ENCODE measurements at regions not wholly inside any gene's neighbourhood (a gene's known extent, or its start where the extent isn't known, plus 50 kb on each side); places are given as distances from the start of the nearest gene placed in this dataset.

- Mint-ChIP-seq H3K36me3 (ENCODE audit: low read depth) (peaks cover 8% of the 10 kb centered on the region), H3K4me3 (no peak overlapping the region), H3K27me3 (no peaks in the 10 kb centered on the region), H3K27ac (no peak overlapping the region), H3K9me3 (peaks cover 2% of the 10 kb centered on the region), H3K4me1 (ENCODE audit: low read depth) (peaks cover 62% of the 10 kb centered on the region)
- H3K4me3 ChIP-seq (ENCODE audit: low read length) = no peak overlapping the region
- no peaks in the 10 kb centered on the region for H3K36me3 ChIP-seq (ENCODE audit: insufficient read depth, low read length)
- no peaks in the 10 kb centered on the region for H3K27me3 ChIP-seq (ENCODE audit: control insufficient read depth in 1 of 2, insufficient read depth in 2 of 2, low read length in 2 of 2)
- TF ChIP-seq, protein P1, sequence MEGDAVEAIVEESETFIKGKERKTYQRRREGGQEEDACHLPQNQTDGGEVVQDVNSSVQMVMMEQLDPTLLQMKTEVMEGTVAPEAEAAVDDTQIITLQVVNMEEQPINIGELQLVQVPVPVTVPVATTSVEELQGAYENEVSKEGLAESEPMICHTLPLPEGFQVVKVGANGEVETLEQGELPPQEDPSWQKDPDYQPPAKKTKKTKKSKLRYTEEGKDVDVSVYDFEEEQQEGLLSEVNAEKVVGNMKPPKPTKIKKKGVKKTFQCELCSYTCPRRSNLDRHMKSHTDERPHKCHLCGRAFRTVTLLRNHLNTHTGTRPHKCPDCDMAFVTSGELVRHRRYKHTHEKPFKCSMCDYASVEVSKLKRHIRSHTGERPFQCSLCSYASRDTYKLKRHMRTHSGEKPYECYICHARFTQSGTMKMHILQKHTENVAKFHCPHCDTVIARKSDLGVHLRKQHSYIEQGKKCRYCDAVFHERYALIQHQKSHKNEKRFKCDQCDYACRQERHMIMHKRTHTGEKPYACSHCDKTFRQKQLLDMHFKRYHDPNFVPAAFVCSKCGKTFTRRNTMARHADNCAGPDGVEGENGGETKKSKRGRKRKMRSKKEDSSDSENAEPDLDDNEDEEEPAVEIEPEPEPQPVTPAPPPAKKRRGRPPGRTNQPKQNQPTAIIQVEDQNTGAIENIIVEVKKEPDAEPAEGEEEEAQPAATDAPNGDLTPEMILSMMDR (IDR thresholded peaks at IDR 0.05) = no peak
- intact Hi-C loops (cut with DNase I, micrococcal nuclease) = no loop called here
- no peaks in the 10 kb centered on the region for H3K9me3 ChIP-seq (ENCODE audit: control insufficient read depth in 1 of 2, insufficient read depth in 1 of 2, low read length in 2 of 2)
- no peak for ATAC-seq (ENCODE audit: poor library complexity)
- DNase-seq = peak in 1 of 14 experiments; percentile 0
- ChIA-PET POLR2A (interaction anchor here (0.6 kb wide), 1 partner anchor 12 kb away, joined by 4 read pairs; no protein-coding TSS in a partner anchor), CTCF (no interaction called here)
- H3K27ac ChIP-seq (ENCODE audit: low read depth in 1 of 2, low read length in 2 of 2) = no peak overlapping the region
- peaks cover 34% of the 10 kb centered on the region for H3K4me1 ChIP-seq (ENCODE audit: insufficient read depth, low read length)
These were observed 62.0 kb upstream of the IER5L start for GRCh38 chr9:129239946-129240490.

DNA sequence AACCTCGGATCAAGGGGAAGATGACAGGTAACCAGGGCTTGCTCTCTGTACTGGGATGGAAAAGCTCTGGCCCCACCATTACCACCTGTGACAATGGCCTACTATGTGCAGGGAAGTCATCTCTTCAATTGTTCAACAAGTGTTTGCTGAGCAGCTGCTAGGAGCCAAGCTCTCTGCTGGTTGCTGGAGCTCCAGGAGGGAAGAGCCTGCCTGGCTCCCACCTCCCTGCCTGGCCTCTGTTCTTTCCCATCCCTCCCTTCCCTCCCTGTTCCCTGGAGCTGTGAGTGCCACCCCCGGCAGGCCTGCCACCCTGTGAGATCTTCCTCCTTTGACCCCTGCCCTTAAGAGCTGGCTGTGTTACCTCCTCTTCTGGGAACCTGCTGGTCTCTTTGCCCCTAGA, 59.7 kb upstream of the IER5L start:
- H3K4me3 Mint-ChIP-seq = peak overlapping the region; percentile 94
- peak overlapping the region; percentile 99 for H3K27ac Mint-ChIP-seq
- TF ChIP-seq, protein P1 (IDR thresholded peaks at IDR 0.05) = no peak
- DNase-seq (peak in 2 of 14 experiments; percentile 8 to 17), ATAC-seq (ENCODE audit: poor library complexity) (no peak)
- Histone ChIP-seq H3K9me3 (ENCODE audit: control insufficient read depth in 1 of 2, insufficient read depth in 1 of 2, low read length in 2 of 2) (peaks cover 0 to 12% of the 10 kb centered on the region in 2 experiments), H3K27me3 (ENCODE audit: control insufficient read depth in 1 of 2, insufficient read depth in 2 of 2, low read length in 2 of 2) (no peaks in the 10 kb centered on the region), H3K27ac (ENCODE audit: low read depth in 1 of 2, low read length in 2 of 2) (peak overlapping the region; percentile 56 to 79), H3K4me3 (ENCODE audit: low read length) (peak overlapping the region; percentile 53), H3K36me3 (ENCODE audit: insufficient read depth, low read length) (no peaks in the 10 kb centered on the region), H3K4me1 (ENCODE audit: insufficient read depth, low read length) (peaks cover 52% of the 10 kb centered on the region)
- H3K4me1 Mint-ChIP-seq (ENCODE audit: low read depth) = peaks cover 80% of the 10 kb centered on the region
- peaks cover 4% of the 10 kb centered on the region for H3K9me3 Mint-ChIP-seq
- intact Hi-C loops (cut with DNase I, micrococcal nuclease) = loop anchor here (2.0 kb wide), 3 partner anchors 17 to 63 kb away; no protein-coding TSS in a partner anchor
- CTCF ChIA-PET = interaction anchor here (0.8 to 2.4 kb wide), 6 partner anchors 17 to 98 kb away, joined by 3 to 7 read pairs (median 3); no protein-coding TSS in a partner anchor
- peaks cover 8% of the 10 kb centered on the region for H3K36me3 Mint-ChIP-seq (ENCODE audit: low read depth)
- POLR2A ChIA-PET = interaction anchor here (0.5 to 5.4 kb wide), 9 partner anchors 10 to 1329 kb away, joined by 3 to 112 read pairs (median 7); partner anchors contain the start of gene IER5L
- no peaks in the 10 kb centered on the region for H3K27me3 Mint-ChIP-seq

DNA sequence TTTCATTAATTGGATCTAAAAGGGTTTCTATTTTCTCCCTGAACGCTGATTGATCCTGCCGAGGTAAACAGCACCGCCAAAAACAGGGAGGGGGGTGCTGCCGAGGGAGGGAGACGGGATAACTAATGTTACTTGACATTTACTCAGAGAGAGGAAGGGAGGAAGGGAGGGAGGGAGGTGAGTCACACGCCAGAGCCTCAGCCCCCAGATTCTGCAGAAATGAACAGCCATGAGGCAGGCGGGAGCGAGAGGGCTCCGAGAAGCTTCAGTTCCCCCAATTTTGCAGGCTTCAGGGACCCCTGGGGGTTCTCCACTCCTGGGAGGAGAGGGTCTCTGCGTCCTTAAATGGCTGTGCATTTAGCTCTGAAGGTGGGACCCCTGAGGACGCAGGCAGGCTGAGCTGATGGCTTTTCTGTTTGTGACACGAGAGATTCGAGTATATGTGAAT, 59.1 kb upstream of the IER5L start:
- H3K9me3 Mint-ChIP-seq = peaks cover 4% of the 10 kb centered on the region
- Histone ChIP-seq H3K9me3 (ENCODE audit: control insufficient read depth in 1 of 2, insufficient read depth in 1 of 2, low read length in 2 of 2) (peaks cover 0 to 12% of the 10 kb centered on the region in 2 experiments), H3K36me3 (ENCODE audit: insufficient read depth, low read length) (no peaks in the 10 kb centered on the region), H3K4me3 (ENCODE audit: low read length) (peak overlapping the region; percentile 53), H3K4me1 (ENCODE audit: insufficient read depth, low read length) (peaks cover 52% of the 10 kb centered on the region), H3K27ac (ENCODE audit: low read depth in 1 of 2, low read length in 2 of 2) (peak overlapping the region; percentile 56 to 79), H3K27me3 (ENCODE audit: control insufficient read depth in 1 of 2, insufficient read depth in 2 of 2, low read length in 2 of 2) (no peaks in the 10 kb centered on the region)
- ChIA-PET CTCF (interaction anchor here (0.9 to 2.4 kb wide), 5 partner anchors 16 to 98 kb away, joined by 3 to 7 read pairs (median 3); no protein-coding TSS in a partner anchor), POLR2A (interaction anchor here (0.5 to 5.4 kb wide), 13 partner anchors 11 to 1329 kb away, joined by 3 to 112 read pairs (median 7); partner anchors contain the start of gene IER5L)
- H3K27me3 Mint-ChIP-seq = no peaks in the 10 kb centered on the region
- H3K4me1 Mint-ChIP-seq (ENCODE audit: low read depth) = peaks cover 75% of the 10 kb centered on the region
- TF ChIP-seq, protein P1 (IDR thresholded peaks at IDR 0.05) = no peak
- H3K27ac Mint-ChIP-seq = peak overlapping the region; percentile 99
- peak in 13 of 14 experiments; percentile 22 to 81 (median 53) for DNase-seq
- intact Hi-C loops (cut with DNase I, micrococcal nuclease) = loop anchor here (2.0 kb wide), 3 partner anchors 18 to 62 kb away; no protein-coding TSS in a partner anchor
- H3K36me3 Mint-ChIP-seq (ENCODE audit: low read depth) = peaks cover 8% of the 10 kb centered on the region
- H3K4me3 Mint-ChIP-seq = peak overlapping the region; percentile 94
- peak; percentile 62 for ATAC-seq (ENCODE audit: poor library complexity)

Measured in CD4-positive, alpha-beta T cell (primary cell).